Left lung (tissue), 4 donors: ENCODE measurements at regions not wholly inside any gene's neighbourhood (a gene's known extent, or its start where the extent isn't known, plus 50 kb on each side); places are given as distances from the start of the nearest gene placed in this dataset.

Experiments
- ATAC-seq: fragments of 200-7000 bp; cut with Tn5 transposase; one replicate; pipeline ENCODE4 v1.9.1; 2020; ENCODE audit warnings: moderate library complexity
- DNase-seq, 4 donors: peaks; one replicate each; pipeline ENCODE4 v3.0.0-alpha.2; 2013 to 2020
- H3K27ac ChIP-seq, 2 donors: fragments of 200-600 bp; sonication (generic) in 1 of 2; one replicate each; pipeline versions ENCODE4 v1.5.0 to v1.8.0; 2020 to 2021
- H3K27me3 ChIP-seq, 2 donors: fragments of 200-600 bp; sonication (generic) in 1 of 2; one replicate each; pipeline versions ENCODE4 v1.5.0 to v1.8.0; 2020 to 2021
- H3K36me3 ChIP-seq, 2 donors: fragments of 200-600 bp; sonication (generic) in 1 of 2; one replicate each; pipeline versions ENCODE4 v1.5.0 to v1.8.0; 2020 to 2021
- H3K4me1 ChIP-seq, 2 donors: fragments of 200-600 bp; one replicate each; pipeline ENCODE4 v1.8.0; 2021
- H3K4me3 ChIP-seq, 2 donors: fragments of 200-600 bp; sonication (generic) in 1 of 2; one replicate each; pipeline versions ENCODE4 v1.5.0 to v1.8.0; 2020 to 2021; ENCODE audit warnings: mild to moderate bottlenecking in 1 of 2
- H3K9me3 ChIP-seq, 2 donors: fragments of 200-600 bp; sonication (generic) in 1 of 2; one replicate each; pipeline versions ENCODE4 v1.5.0 to v1.8.0; 2020 to 2021
- CTCF ChIP-seq, 2 donors: fragments of 200-600 bp; sonication (generic) in 1 of 2; IDR thresholded peaks; one replicate each; pipeline versions ENCODE4 v1.5.0 to v1.8.0; 2021; ENCODE audit warnings: antibody characterized with exemption in 2 of 2
- intact Hi-C, 2 donors: fragments of 100-400 bp; cut with DNase I; formaldehyde crosslinking; loops; one replicate each; pipeline versions ENCODE4 v1.11.2 to v1.14.2; 2022
- donor health status: DM: no; HTN: yes; CAD: no.
- donor health status: DM: no; HTN: no; CAD: no.

- intact Hi-C loops = no loop called here
- H3K27me3 ChIP-seq = no peaks in the 10 kb centered on the region
- no peaks in the 10 kb centered on the region for H3K4me1 ChIP-seq
- peaks cover 0 to 9% of the 10 kb centered on the region in 2 donors for H3K9me3 ChIP-seq
- H3K4me3 ChIP-seq = no peak overlapping the region
- DNase-seq (no peak), ATAC-seq (peak; percentile 47)
- no peak for TF ChIP-seq CTCF (IDR thresholded peaks at IDR 0.05)
- H3K36me3 ChIP-seq = no peaks in the 10 kb centered on the region
- H3K27ac ChIP-seq = no peak overlapping the region
Measured at GRCh38 chr14:85129921-85130320, 400.0 kb upstream of the FLRT2 start.

- Histone ChIP-seq H3K4me1 (no peaks in the 10 kb centered on the region), H3K4me3 (no peak overlapping the region), H3K36me3 (no peaks in the 10 kb centered on the region), H3K27me3 (no peaks in the 10 kb centered on the region), H3K27ac (no peak overlapping the region), H3K9me3 (peaks cover 0 to 13% of the 10 kb centered on the region in 2 donors)
- intact Hi-C loops = no loop called here
- no peak for TF ChIP-seq CTCF (IDR thresholded peaks at IDR 0.05)
- ATAC-seq (peak; percentile 72), DNase-seq (peak in 1 of 4 donors; percentile 34)
Measured at GRCh38 chr14:85131226-85131922, 398.6 kb upstream of the FLRT2 start.

- H3K27ac ChIP-seq = no peak overlapping the region
- no peaks in the 10 kb centered on the region for H3K4me1 ChIP-seq
- H3K9me3 ChIP-seq = peaks cover 0 to 2% of the 10 kb centered on the region in 2 donors
- intact Hi-C loops = no loop called here
- DNase-seq (no peak), ATAC-seq (no peak)
- no peak for TF ChIP-seq CTCF (IDR thresholded peaks at IDR 0.05)
- no peaks in the 10 kb centered on the region for H3K36me3 ChIP-seq
- H3K4me3 ChIP-seq = no peak overlapping the region
- H3K27me3 ChIP-seq = no peaks in the 10 kb centered on the region
Measured at GRCh38 chr14:85142982-85143381, 387.0 kb upstream of the FLRT2 start.

- no peak for TF ChIP-seq CTCF (IDR thresholded peaks at IDR 0.05)
- peaks cover 0 to 3% of the 10 kb centered on the region in 2 donors for H3K9me3 ChIP-seq
- no peaks in the 10 kb centered on the region for H3K27me3 ChIP-seq
- ATAC-seq (no peak), DNase-seq (no peak)
- H3K36me3 ChIP-seq = no peaks in the 10 kb centered on the region
- no peak overlapping the region for H3K4me3 ChIP-seq
- no peak overlapping the region for H3K27ac ChIP-seq
- no peaks in the 10 kb centered on the region for H3K4me1 ChIP-seq
- intact Hi-C loops = no loop called here
Measured at GRCh38 chr14:85146779-85147178, 383.2 kb upstream of the FLRT2 start.

- no peak for TF ChIP-seq CTCF (IDR thresholded peaks at IDR 0.05)
- intact Hi-C loops = no loop called here
- no peak overlapping the region for H3K27ac ChIP-seq
Measured at GRCh38 chr14:85150166-85150565, 379.8 kb upstream of the FLRT2 start.

More at GRCh38 chr14:85150166-85150565, 379.8 kb upstream of the FLRT2 start:
- H3K36me3 ChIP-seq = no peaks in the 10 kb centered on the region
- no peaks in the 10 kb centered on the region for H3K4me1 ChIP-seq
- H3K4me3 ChIP-seq = no peak overlapping the region
- peaks cover 0 to 3% of the 10 kb centered on the region in 2 donors for H3K9me3 ChIP-seq
- no peaks in the 10 kb centered on the region for H3K27me3 ChIP-seq
- ATAC-seq (no peak), DNase-seq (no peak)
